ENCODE measurements at regions not wholly inside any gene's neighbourhood (a gene's known extent, or its start where the extent isn't known, plus 50 kb on each side); places are given as distances from the start of the nearest gene placed in this dataset.

DNA sequence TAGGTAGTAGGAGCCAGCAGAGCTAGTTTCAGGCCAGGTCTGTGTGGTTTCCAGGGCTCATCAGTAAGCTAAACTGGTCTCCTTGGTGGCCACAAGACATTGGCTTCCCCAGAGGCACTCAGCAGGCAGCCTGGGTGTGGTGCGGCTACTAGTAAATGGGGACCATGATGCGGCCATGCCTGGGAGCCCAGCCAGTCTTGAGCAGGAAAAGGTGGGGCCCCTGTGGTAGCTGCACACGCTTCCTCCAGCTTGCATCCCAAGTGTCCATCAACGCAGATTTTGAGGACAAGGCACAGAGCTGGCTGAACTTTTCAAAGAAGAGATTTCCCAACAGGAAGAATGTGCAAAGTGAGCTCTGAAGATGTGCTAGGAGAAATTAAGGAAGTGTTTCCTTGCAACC is 107.4 kb upstream of the NAA20 start:
- TF ChIP-seq, protein P1, sequence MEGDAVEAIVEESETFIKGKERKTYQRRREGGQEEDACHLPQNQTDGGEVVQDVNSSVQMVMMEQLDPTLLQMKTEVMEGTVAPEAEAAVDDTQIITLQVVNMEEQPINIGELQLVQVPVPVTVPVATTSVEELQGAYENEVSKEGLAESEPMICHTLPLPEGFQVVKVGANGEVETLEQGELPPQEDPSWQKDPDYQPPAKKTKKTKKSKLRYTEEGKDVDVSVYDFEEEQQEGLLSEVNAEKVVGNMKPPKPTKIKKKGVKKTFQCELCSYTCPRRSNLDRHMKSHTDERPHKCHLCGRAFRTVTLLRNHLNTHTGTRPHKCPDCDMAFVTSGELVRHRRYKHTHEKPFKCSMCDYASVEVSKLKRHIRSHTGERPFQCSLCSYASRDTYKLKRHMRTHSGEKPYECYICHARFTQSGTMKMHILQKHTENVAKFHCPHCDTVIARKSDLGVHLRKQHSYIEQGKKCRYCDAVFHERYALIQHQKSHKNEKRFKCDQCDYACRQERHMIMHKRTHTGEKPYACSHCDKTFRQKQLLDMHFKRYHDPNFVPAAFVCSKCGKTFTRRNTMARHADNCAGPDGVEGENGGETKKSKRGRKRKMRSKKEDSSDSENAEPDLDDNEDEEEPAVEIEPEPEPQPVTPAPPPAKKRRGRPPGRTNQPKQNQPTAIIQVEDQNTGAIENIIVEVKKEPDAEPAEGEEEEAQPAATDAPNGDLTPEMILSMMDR (conservative IDR thresholded peaks at IDR 0.05; ENCODE audit: low read length): no peak
- no peak for TF ChIP-seq EZH2phosphoT487 (IDR thresholded peaks at IDR 0.05; ENCODE audit: borderline replicate concordance, low read depth, low read length)
